Caco-2 (cell line): ENCODE measurements at regions not wholly inside any gene's neighbourhood (a gene's known extent, or its start where the extent isn't known, plus 50 kb on each side); places are given as distances from the start of the nearest gene placed in this dataset.

Experiments
- BruUV-seq: library from RNA; stranded (reverse); fragments of 400-500 nt; replicated peaks from 2 replicates; lab custom pipeline; 2021; lab: Mats Ljungman, UMichigan
- CTCF ChIA-PET: fragments of 300-600 bp; sonication (Branson Sonifier 250); formaldehyde crosslinking; loops from one replicate; lab custom pipeline; 2022; ENCODE audit warnings: antibody characterized with exemption; lab: Charles Lee
- POLR2A ChIA-PET: fragments of 300-600 bp; sonication (Branson Sonifier 250); formaldehyde crosslinking; loops from one replicate; lab custom pipeline; 2022; ENCODE audit warnings: antibody characterized with exemption; lab: Charles Lee
- DNase-seq, 2 experiments: peaks; one replicate each; pipeline versions ENCODE4 v3.0.0 to v3.0.0-alpha.2; 2020 to 2022
- H3K27me3 ChIP-seq: replicated peaks from 2 replicates; pipeline ENCODE4 v1.6.0; 2011; ENCODE audit warnings: low read length; ENCODE audit not compliant: control insufficient read depth, insufficient read depth
- H3K36me3 ChIP-seq: 2 replicates; pipeline ENCODE4 v1.5.1; 2011; ENCODE audit warnings: low read length; ENCODE audit not compliant: control insufficient read depth, insufficient read depth
- H3K4me1 ChIP-seq: fragments of 250-450 bp; sonication (Bioruptor Pico); 2 replicates; pipeline ENCODE4 v1.5.1; 2020; ENCODE audit warnings: mild to moderate bottlenecking
- H3K4me3 ChIP-seq: 2 replicates; pipeline ENCODE4 v1.5.1; 2011; ENCODE audit warnings: low read depth, mild to moderate bottlenecking, control low read depth, low read length
- H3K9me3 ChIP-seq: fragments of 250-450 bp; sonication (Bioruptor Pico); 2 replicates; pipeline ENCODE4 v1.5.1; 2020; ENCODE audit warnings: mild to moderate bottlenecking, moderate library complexity
- H3K27ac Mint-ChIP-seq: one replicate; pipeline ENCODE4 v1.8.0; 2022; ENCODE audit warnings: mixed read lengths; ENCODE audit not compliant: unreplicated experiment
- H3K27me3 Mint-ChIP-seq: one replicate; pipeline ENCODE4 v1.8.0; 2022; ENCODE audit warnings: mixed read lengths; ENCODE audit not compliant: insufficient read depth, unreplicated experiment
- H3K36me3 Mint-ChIP-seq: one replicate; pipeline ENCODE4 v1.8.0; 2022; ENCODE audit warnings: mild to moderate bottlenecking, mixed read lengths; ENCODE audit not compliant: insufficient read depth, unreplicated experiment
- H3K4me1 Mint-ChIP-seq: one replicate; pipeline ENCODE4 v1.8.0; 2022; ENCODE audit warnings: low read depth, mixed read lengths; ENCODE audit not compliant: unreplicated experiment
- H3K4me3 Mint-ChIP-seq: one replicate; pipeline ENCODE4 v1.8.0; 2022; ENCODE audit warnings: mild to moderate bottlenecking, moderate library complexity, mixed read lengths; ENCODE audit not compliant: unreplicated experiment
- H3K9me3 Mint-ChIP-seq: one replicate; pipeline ENCODE4 v1.8.0; 2022; ENCODE audit warnings: mixed read lengths; ENCODE audit not compliant: unreplicated experiment
- CTCF ChIP-seq, 2 experiments: fragments of 200-600 bp in 1 of 2; IDR thresholded peaks; 1 replicate in 1 of 2; 2 replicates in 1 of 2; pipeline versions ENCODE4 v1.5.1 to v1.8.0; 2011 to 2022; ENCODE audit warnings: antibody characterized with exemption in 1 of 2, control low read depth in 1 of 2, inconsistent platforms in 1 of 2, low read depth in 1 of 2, low read length in 1 of 2, mild to moderate bottlenecking in 1 of 2, moderate library complexity in 1 of 2; ENCODE audit not compliant: insufficient read depth in 1 of 2, severe bottlenecking in 1 of 2, unreplicated experiment in 1 of 2
- intact Hi-C: fragments of 100-400 bp; cut with micrococcal nuclease; formaldehyde crosslinking; loops from one replicate; pipeline ENCODE4 v1.10.0; 2022; ENCODE audit not compliant: unreplicated experiment

GRCh38 chr19:31127134-31127967 lies 221.9 kb downstream of the TSHZ3 start:
- no TSS peak for BruUV-seq
- no peak for DNase-seq
- Histone ChIP-seq H3K27me3 (no peaks in the 10 kb centered on the region), H3K36me3 (no peaks in the 10 kb centered on the region), H3K4me3 (no peak overlapping the region), H3K4me1 (no peaks in the 10 kb centered on the region), H3K9me3 (no peaks in the 10 kb centered on the region)
- TF ChIP-seq CTCF (IDR thresholded peaks at IDR 0.05; ENCODE audit: insufficient read depth in 1 of 2, low read depth in 1 of 2, low read length in 1 of 2, severe bottlenecking in 1 of 2, unreplicated experiment in 1 of 2), result no peak
- Mint-ChIP-seq H3K27ac (no peak overlapping the region), H3K4me1 (no peaks in the 10 kb centered on the region), H3K4me3 (no peak overlapping the region), H3K36me3 (no peaks in the 10 kb centered on the region), H3K9me3 (peaks cover 9% of the 10 kb centered on the region), H3K27me3 (no peaks in the 10 kb centered on the region)
- ChIA-PET CTCF (no interaction called here), POLR2A (no interaction called here)
- intact Hi-C loops, result no loop called here

GRCh38 chr19:31126236-31126635 lies 223.0 kb downstream of the TSHZ3 start:
- ChIA-PET CTCF (no interaction called here), POLR2A (no interaction called here)
- no peaks in the 10 kb centered on the region for H3K36me3 ChIP-seq
- no peak for DNase-seq
- intact Hi-C loops, result no loop called here
- Mint-ChIP-seq H3K9me3 (peaks cover 9% of the 10 kb centered on the region), H3K4me1 (no peaks in the 10 kb centered on the region), H3K4me3 (no peak overlapping the region), H3K27ac (no peak overlapping the region), H3K27me3 (peaks cover under 1% of the 10 kb centered on the region), H3K36me3 (peaks cover 2% of the 10 kb centered on the region)
- no peaks in the 10 kb centered on the region for H3K4me1 ChIP-seq
- no peak for TF ChIP-seq CTCF (IDR thresholded peaks at IDR 0.05; ENCODE audit: insufficient read depth in 1 of 2, low read depth in 1 of 2, low read length in 1 of 2, severe bottlenecking in 1 of 2, unreplicated experiment in 1 of 2)
- H3K9me3 ChIP-seq, result no peaks in the 10 kb centered on the region
- BruUV-seq, result no TSS peak
- H3K27me3 ChIP-seq, result no peaks in the 10 kb centered on the region
- no peak overlapping the region for H3K4me3 ChIP-seq

GRCh38 chr19:31125071-31125470 lies 224.2 kb downstream of the TSHZ3 start:
- Histone ChIP-seq H3K4me1 (no peaks in the 10 kb centered on the region), H3K4me3 (no peak overlapping the region), H3K9me3 (no peaks in the 10 kb centered on the region), H3K27me3 (no peaks in the 10 kb centered on the region), H3K36me3 (no peaks in the 10 kb centered on the region)
- H3K9me3 Mint-ChIP-seq, result peaks cover 9% of the 10 kb centered on the region
- H3K4me3 Mint-ChIP-seq, result no peak overlapping the region
- H3K27me3 Mint-ChIP-seq, result peaks cover 2% of the 10 kb centered on the region
- POLR2A ChIA-PET, result no interaction called here
- TF ChIP-seq CTCF (IDR thresholded peaks at IDR 0.05; ENCODE audit: insufficient read depth in 1 of 2, low read depth in 1 of 2, low read length in 1 of 2, severe bottlenecking in 1 of 2, unreplicated experiment in 1 of 2), result no peak
- CTCF ChIA-PET, result interaction anchor here (0.6 kb wide), 1 partner anchor 235 kb away, joined by 3 read pairs; no protein-coding TSS in a partner anchor
- no peak for DNase-seq
- H3K4me1 Mint-ChIP-seq, result no peaks in the 10 kb centered on the region
- intact Hi-C loops, result no loop called here
- H3K27ac Mint-ChIP-seq, result no peak overlapping the region
- H3K36me3 Mint-ChIP-seq, result peaks cover 5% of the 10 kb centered on the region
- no TSS peak for BruUV-seq
